GM18870 (cell line): ENCODE measurements at regions not wholly inside any gene's neighbourhood (a gene's known extent, or its start where the extent isn't known, plus 50 kb on each side); places are given as distances from the start of the nearest gene placed in this dataset.
"Not testable (repeated sequence)": the region's sequence is repeated elsewhere in the genome, so short reads cannot be mapped to it uniquely, and the experiment has no call there.

Experiments
- ATAC-seq: cut with Tn5 transposase; IDR thresholded peaks from one replicate; pipeline ENCODE4 v1.9.1; 2021; ENCODE audit warnings: moderate library complexity; ENCODE audit not compliant: unreplicated experiment

GRCh38 chr18:55696811-55697210, 108.8 kb upstream of the TCF4 start:
- no peak for ATAC-seq

- no peak for ATAC-seq
Observed at GRCh38 chr18:55695091-55695490, 107.1 kb upstream of the TCF4 start.

GRCh38 chr18:55694291-55694690, 106.3 kb upstream of the TCF4 start:
- no peak for ATAC-seq

GRCh38 chr18:55688030-55688429, 100.0 kb upstream of the TCF4 start:
- ATAC-seq, result no peak

- ATAC-seq, result no peak
Observed at GRCh38 chr18:55687106-55687505, 99.1 kb upstream of the TCF4 start.

DNA sequence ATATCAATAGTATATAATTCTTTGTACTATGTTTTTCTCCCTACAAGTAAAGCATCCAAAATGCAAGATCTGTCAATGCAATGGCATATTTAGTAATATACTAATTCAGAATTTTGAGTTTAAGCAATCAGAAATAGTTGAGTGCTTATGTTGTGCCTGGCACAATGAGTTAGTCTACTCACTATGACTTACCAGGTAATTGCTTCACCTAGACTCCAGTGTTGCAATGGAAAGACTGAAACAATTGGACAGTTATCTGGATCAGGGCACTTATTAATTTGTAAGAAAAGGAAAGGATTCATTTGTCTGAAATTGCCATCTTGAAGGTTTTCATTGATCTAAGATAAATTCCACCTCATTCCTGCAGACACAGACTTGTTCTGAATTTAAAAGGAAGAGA, 97.6 kb upstream of the TCF4 start:
- no peak for ATAC-seq

DNA sequence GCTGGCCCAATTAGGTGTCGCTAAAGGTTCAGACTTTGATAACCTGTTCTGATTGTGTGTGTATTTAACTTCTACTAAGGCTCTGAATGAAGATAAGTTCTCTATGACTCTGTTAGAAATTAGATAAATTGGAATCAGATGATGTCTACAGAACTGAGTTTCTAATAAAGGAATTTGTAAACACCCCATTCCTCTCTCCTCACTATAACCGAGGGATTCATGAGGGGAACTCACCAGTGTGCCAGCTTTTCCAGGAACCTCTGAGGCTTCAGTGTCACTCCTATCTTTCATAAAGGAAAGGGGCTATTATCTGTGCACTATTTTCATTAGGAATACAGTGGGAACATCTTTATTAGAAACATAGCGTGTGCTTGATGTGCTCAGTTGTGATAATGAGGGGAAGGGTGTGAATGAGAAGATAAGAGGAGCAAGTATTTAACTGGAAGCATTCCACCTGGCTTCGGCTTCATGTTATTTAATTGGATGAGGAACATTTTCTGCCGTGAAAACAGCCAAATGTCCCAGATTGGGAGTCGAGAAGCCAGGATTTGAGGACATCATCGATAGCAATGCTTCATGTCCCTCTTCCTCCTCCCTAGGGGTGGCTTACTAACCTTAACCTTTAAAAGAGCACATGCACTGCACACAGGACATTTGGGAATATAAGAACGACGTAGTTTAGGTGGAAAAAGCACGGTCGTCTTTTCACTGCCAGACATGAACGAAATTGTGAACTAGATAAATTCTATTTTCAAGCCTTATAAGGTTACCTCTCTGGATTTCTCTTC, 84.8 kb upstream of the TCF4 start:
- ATAC-seq, result no peak

- ATAC-seq, result no peak
Observed at GRCh38 chr18:55665506-55665905, 77.5 kb upstream of the TCF4 start.

GRCh38 chr18:55664758-55665400, 76.9 kb upstream of the TCF4 start:
- ATAC-seq, result not testable (repeated sequence)

GRCh38 chr18:55663891-55664290, 75.9 kb upstream of the TCF4 start:
- no peak for ATAC-seq

DNA sequence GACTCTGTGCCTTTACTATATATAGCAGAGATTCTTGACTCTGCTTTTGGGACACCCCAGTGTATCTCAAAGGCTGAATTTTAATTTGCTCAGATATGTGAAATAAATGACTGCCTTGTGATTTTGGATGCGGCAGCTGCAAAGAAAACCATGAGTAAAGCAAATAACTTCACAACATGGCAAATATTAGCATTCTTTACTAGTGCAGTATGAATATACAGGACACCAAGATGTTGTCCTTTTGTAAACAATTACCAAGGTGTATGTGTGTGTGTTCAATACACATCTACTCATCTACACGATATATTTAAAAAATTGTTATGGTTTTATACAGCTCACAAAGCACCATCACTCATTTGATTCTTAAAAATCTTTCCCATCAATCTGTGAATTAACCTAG, 70.6 kb upstream of the TCF4 start:
- ATAC-seq, result no peak

DNA sequence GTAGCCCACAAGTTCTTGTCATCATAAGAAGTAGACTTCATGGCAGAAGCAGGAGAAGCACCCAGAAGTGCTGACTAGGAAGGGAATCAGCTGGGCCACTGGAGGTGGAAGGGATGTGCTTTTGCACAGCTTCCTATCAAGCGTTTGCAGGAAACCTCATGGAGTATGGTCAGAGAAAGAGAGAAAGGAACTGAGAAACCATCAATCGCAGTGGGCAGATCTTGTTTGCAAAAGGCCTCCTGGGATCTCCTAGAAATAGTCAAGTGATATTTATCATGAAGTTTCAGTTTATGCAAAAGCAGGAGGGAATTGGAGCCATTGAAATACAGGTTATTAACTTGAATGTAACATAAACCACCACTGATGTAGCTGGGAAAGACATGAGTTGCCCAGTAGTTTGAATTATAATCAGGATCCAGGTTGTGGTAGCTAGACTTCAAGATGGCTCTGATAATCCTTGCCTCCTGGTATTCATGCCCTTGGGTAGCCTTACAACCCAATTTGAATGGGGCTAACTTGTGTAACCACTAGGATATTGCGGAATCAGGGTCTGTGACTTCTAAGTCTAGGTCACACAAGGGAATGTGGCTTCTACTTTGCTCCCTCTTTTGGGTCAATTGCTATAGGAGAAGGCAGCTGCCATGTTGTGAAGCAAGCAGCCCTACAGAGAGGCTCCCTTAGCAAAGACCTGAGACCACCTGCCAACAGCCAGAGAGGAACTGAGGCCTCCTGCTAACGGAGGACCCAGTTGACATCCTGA, 69.8 kb upstream of the TCF4 start:
- no peak for ATAC-seq

DNA sequence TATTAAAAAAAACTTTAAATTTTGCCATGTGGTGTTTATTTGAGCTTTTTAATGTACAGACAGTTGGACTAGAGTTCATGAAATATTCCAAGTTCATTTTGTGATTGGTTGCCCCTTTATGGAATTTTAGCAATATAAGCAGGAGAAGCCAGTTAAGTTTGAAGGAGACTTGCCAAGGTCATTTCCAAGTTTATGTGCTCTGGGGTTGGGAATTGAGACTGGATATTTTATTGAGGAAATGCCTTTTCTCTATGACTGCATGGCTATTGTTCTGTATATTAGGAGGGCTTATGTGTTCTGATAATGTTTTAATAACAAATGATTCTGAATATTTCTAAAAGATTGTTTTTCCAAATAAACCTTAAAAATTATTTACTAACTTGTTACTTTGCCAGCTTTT, 67.0 kb upstream of the TCF4 start:
- ATAC-seq, result no peak

- ATAC-seq, result no peak
Observed at GRCh38 chr18:55651236-55651635, 63.2 kb upstream of the TCF4 start.

DNA sequence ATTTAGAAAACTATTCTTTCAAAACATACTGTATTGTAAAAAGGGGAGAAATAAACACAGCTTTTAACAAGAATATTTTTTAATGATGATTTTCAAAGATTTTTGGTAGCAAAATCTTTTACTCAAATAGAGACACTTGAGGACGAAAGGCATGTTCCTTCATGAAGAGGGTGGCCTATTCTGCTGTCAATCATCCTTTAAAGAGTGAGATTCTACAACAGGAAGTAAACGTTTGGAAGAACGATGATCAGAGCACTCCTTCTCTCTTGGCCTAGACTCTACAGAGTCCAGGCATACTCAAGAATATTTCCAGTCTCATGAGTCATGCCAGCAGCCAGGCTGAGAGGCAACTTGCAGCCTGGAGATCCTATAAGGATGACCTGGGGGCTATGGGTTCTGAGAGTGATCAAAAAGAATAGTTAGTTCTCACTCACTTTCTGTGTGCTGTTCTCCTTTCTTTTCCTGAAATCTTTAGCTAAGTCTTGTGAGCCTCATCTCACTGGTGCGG, 62.4 kb upstream of the TCF4 start:
- ATAC-seq, result no peak

DNA sequence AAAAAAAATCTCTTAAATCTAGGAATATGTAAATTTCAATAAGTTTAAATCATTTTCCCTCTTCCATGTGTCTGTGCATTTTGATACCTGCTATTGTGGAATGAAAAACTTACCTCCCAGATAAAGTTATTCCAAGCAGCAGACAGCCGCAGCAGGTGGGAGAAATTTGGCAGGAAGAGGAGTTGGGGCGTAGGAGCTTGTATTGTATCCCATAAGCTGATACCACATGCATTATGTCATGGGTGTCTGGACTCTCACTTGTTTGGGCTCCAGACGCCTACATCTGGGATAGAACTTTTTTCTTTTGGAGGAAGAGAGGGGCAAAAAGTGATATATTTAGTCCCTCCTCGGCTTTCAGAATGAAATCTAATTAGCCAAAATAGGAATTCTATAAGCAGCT, 59.3 kb upstream of the TCF4 start:
- no peak for ATAC-seq

- ATAC-seq, result no peak
Observed at GRCh38 chr18:55642191-55642590, 54.2 kb upstream of the TCF4 start.

DNA sequence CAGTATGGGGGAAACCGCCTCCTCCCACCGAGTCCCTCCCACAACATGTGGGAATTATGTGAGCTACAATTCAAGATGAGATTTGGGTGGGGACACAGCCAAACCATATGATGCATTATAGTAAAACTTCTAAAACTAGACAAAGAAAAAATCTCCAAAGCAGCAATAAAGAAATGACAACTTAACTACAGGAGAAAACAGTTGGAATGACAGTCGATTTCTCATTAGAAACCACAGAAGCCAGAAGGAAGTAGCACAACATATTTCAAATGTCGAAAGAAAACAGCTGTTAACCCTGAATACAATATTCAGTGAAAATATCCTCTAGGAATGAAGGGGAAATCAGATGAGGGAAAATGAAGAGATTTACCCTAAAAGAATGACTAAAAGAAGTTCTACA, 53.5 kb upstream of the TCF4 start:
- ATAC-seq, result no peak
